ENCODE measurements at regions not wholly inside any gene's neighbourhood (a gene's known extent, or its start where the extent isn't known, plus 50 kb on each side); places are given as distances from the start of the nearest gene placed in this dataset.

- TF ChIP-seq, protein P1, sequence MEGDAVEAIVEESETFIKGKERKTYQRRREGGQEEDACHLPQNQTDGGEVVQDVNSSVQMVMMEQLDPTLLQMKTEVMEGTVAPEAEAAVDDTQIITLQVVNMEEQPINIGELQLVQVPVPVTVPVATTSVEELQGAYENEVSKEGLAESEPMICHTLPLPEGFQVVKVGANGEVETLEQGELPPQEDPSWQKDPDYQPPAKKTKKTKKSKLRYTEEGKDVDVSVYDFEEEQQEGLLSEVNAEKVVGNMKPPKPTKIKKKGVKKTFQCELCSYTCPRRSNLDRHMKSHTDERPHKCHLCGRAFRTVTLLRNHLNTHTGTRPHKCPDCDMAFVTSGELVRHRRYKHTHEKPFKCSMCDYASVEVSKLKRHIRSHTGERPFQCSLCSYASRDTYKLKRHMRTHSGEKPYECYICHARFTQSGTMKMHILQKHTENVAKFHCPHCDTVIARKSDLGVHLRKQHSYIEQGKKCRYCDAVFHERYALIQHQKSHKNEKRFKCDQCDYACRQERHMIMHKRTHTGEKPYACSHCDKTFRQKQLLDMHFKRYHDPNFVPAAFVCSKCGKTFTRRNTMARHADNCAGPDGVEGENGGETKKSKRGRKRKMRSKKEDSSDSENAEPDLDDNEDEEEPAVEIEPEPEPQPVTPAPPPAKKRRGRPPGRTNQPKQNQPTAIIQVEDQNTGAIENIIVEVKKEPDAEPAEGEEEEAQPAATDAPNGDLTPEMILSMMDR (IDR thresholded peaks at IDR 0.05), result no peak
- TF ChIP-seq POLR2A (IDR thresholded peaks at IDR 0.05), result no peak
- TF ChIP-seq EP300 (IDR thresholded peaks at IDR 0.05), result no peak
Observed at GRCh38 chr10:111299037-111299436, 222.2 kb downstream of the ADRA2A start.
